CD4-positive, alpha-beta T cell (primary cell): ENCODE measurements at regions not wholly inside any gene's neighbourhood (a gene's known extent, or its start where the extent isn't known, plus 50 kb on each side); places are given as distances from the start of the nearest gene placed in this dataset.

ENCODE experiments used
- ATAC-seq: fragments of 200-7000 bp; cut with Tn5 transposase; one replicate; pipeline ENCODE4 v1.10.0; 2022; ENCODE audit warnings: mild to moderate bottlenecking; ENCODE audit not compliant: poor library complexity
- CTCF ChIA-PET: fragments of 350-600 bp; sonication (Branson Sonifier 250); formaldehyde crosslinking; loops from one replicate; lab custom pipeline; 2021; ENCODE audit warnings: antibody characterized with exemption, inconsistent platforms; lab: Charles Lee
- POLR2A ChIA-PET: fragments of 350-600 bp; sonication (Branson Sonifier 250); formaldehyde crosslinking; loops from one replicate; lab custom pipeline; 2021; ENCODE audit warnings: antibody characterized with exemption, inconsistent platforms; lab: Charles Lee
- DNase-seq, 14 experiments: peaks; one replicate each; pipeline ENCODE4 v3.0.0-alpha.2; 2013 to 2020; ENCODE audit warnings: mixed read lengths in 2 of 14
- H3K27ac ChIP-seq, 2 donors: one replicate each; pipeline versions ENCODE4 v1.5.1 to v1.7.0; 2013; ENCODE audit warnings: low read length in 2 of 2, low read depth in 1 of 2, mild to moderate bottlenecking in 1 of 2
- H3K27me3 ChIP-seq, 2 experiments: 1 replicate in 1 of 2; 2 replicates in 1 of 2; pipeline versions ENCODE4 v1.6.1 to v1.7.0; 2013; ENCODE audit warnings: low read length in 2 of 2, control low read depth in 1 of 2, mild to moderate bottlenecking in 1 of 2, moderate library complexity in 1 of 2; ENCODE audit not compliant: insufficient read depth in 2 of 2, control insufficient read depth in 1 of 2
- H3K36me3 ChIP-seq: one replicate; pipeline ENCODE4 v1.6.1; 2013; ENCODE audit warnings: low read length, control low read depth; ENCODE audit not compliant: insufficient read depth
- H3K4me1 ChIP-seq: one replicate; pipeline ENCODE4 v1.6.1; 2013; ENCODE audit warnings: low read length, control low read depth; ENCODE audit not compliant: insufficient read depth
- H3K4me3 ChIP-seq: one replicate; pipeline ENCODE4 v1.5.1; 2013; ENCODE audit warnings: mild to moderate bottlenecking, low read length, moderate library complexity
- H3K9me3 ChIP-seq, 2 experiments: 1 replicate in 1 of 2; 2 replicates in 1 of 2; pipeline versions ENCODE4 v1.6.1 to v1.7.0; 2013; ENCODE audit warnings: low read length in 2 of 2, mild to moderate bottlenecking in 2 of 2, control low read depth in 1 of 2, moderate library complexity in 1 of 2; ENCODE audit not compliant: control insufficient read depth in 1 of 2, insufficient read depth in 1 of 2
- H3K27ac Mint-ChIP-seq: one replicate; pipeline ENCODE4 v1.8.0; 2020; ENCODE audit warnings: mixed read lengths
- H3K27me3 Mint-ChIP-seq: one replicate; pipeline ENCODE4 v1.8.0; 2021; ENCODE audit warnings: mixed read lengths
- H3K36me3 Mint-ChIP-seq: one replicate; pipeline ENCODE4 v1.8.0; 2021; ENCODE audit warnings: low read depth, mixed read lengths
- H3K4me1 Mint-ChIP-seq: one replicate; pipeline ENCODE4 v1.8.0; 2021; ENCODE audit warnings: low read depth, mixed read lengths
- H3K4me3 Mint-ChIP-seq: one replicate; pipeline ENCODE4 v1.8.0; 2020; ENCODE audit warnings: mild to moderate bottlenecking, mixed read lengths
- H3K9me3 Mint-ChIP-seq: one replicate; pipeline ENCODE4 v1.8.0; 2020; ENCODE audit warnings: mixed read lengths
- intact Hi-C, 2 experiments: fragments of 100-400 bp; cut with DNase I in 1 of 2; cut with micrococcal nuclease in 1 of 2; formaldehyde crosslinking; loops; one replicate each; pipeline versions ENCODE4 v1.15.1 to v1.9.0; 2023 to 2025; cut with DNase I, micrococcal nuclease
- TF ChIP-seq, protein P1 (sequence below): fragments of 200-600 bp; IDR thresholded peaks from one replicate; pipeline ENCODE4 v1.8.0; 2022; ENCODE audit warnings: antibody characterized with exemption, mild to moderate bottlenecking

DNA sequence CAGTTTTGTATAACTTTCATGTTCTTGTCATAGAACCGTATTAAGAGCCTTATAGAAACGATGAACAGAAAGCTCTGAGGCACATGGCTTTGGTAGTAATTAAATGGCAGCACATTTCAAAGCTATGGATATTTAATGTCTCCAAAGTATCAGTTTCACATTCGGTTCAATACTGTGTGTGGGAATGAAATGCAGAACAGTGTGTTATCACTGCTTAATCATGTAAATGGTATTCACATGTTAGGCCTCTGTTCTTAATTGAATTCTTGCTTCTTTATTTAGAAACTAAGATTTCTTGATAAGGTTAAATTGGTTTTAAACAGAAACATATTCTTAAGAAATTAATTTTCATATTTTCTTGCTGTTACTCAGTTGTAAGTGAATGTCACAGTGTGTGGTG is 701.0 kb upstream of the PITX2 start:
- intact Hi-C loops = no loop called here
- ATAC-seq (no peak), DNase-seq (no peak)
- Mint-ChIP-seq H3K27me3 (no peaks in the 10 kb centered on the region), H3K4me1 (no peaks in the 10 kb centered on the region), H3K4me3 (no peak overlapping the region), H3K9me3 (no peaks in the 10 kb centered on the region), H3K36me3 (no peaks in the 10 kb centered on the region), H3K27ac (no peak overlapping the region)
- ChIA-PET POLR2A (no interaction called here), CTCF (no interaction called here)
- no peak overlapping the region for H3K4me3 ChIP-seq
- no peak overlapping the region for H3K27ac ChIP-seq
- H3K36me3 ChIP-seq = no peaks in the 10 kb centered on the region
- H3K27me3 ChIP-seq = no peaks in the 10 kb centered on the region
- peaks cover 0 to 3% of the 10 kb centered on the region in 2 experiments for H3K9me3 ChIP-seq
- no peaks in the 10 kb centered on the region for H3K4me1 ChIP-seq
- TF ChIP-seq, protein P1, sequence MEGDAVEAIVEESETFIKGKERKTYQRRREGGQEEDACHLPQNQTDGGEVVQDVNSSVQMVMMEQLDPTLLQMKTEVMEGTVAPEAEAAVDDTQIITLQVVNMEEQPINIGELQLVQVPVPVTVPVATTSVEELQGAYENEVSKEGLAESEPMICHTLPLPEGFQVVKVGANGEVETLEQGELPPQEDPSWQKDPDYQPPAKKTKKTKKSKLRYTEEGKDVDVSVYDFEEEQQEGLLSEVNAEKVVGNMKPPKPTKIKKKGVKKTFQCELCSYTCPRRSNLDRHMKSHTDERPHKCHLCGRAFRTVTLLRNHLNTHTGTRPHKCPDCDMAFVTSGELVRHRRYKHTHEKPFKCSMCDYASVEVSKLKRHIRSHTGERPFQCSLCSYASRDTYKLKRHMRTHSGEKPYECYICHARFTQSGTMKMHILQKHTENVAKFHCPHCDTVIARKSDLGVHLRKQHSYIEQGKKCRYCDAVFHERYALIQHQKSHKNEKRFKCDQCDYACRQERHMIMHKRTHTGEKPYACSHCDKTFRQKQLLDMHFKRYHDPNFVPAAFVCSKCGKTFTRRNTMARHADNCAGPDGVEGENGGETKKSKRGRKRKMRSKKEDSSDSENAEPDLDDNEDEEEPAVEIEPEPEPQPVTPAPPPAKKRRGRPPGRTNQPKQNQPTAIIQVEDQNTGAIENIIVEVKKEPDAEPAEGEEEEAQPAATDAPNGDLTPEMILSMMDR = no peak

DNA sequence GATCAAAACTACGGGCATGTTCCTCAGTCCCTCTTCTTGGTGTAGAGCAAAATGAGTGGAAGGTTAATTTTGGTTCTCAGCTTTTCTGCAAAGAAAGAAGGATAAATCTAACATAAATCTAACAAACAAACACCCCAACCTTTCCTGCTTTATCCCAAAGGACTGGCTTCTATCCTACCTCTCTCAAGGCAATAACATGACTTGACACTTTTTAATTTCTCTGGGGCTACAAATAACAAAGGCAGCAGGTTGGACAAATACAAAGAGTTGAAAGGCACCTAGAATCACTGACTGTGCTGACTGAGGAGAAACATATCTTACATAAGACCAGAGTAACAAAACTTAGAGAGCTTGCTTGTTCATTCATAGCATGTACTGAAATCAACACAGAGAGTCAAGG is 703.6 kb upstream of the PITX2 start:
- CTCF ChIA-PET = no interaction called here
- Mint-ChIP-seq H3K27me3 (no peaks in the 10 kb centered on the region), H3K27ac (no peak overlapping the region), H3K4me1 (no peaks in the 10 kb centered on the region), H3K9me3 (no peaks in the 10 kb centered on the region), H3K36me3 (no peaks in the 10 kb centered on the region), H3K4me3 (no peak overlapping the region)
- ATAC-seq = no peak
- no peaks in the 10 kb centered on the region for H3K27me3 ChIP-seq
- peaks cover 0 to 3% of the 10 kb centered on the region in 2 experiments for H3K9me3 ChIP-seq
- POLR2A ChIA-PET = no interaction called here
- no peak for DNase-seq
- no peaks in the 10 kb centered on the region for H3K36me3 ChIP-seq
- TF ChIP-seq, protein P1 = no peak
- H3K4me3 ChIP-seq = no peak overlapping the region
- H3K27ac ChIP-seq = no peak overlapping the region
- intact Hi-C loops = no loop called here
- H3K4me1 ChIP-seq = no peaks in the 10 kb centered on the region

DNA sequence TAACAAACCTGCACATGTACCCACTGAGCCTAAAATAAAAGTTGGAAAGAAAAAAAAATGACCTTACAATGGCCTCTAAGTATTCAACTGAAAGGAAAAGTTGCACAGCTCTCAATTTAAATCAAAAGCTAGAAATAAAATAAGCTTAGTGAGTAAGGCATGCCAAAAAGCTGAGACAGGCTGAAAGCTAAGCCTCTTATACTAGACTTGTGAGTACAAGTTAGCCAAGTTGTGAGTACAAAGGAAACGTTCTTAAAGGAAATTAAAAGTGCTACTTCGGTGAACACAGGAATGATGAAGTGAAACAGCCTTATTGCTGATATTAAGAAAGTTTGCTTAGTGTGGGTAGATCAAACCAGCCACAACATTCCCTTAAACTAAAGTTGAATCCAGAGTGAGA is 707.9 kb upstream of the PITX2 start:
- H3K36me3 Mint-ChIP-seq = no peaks in the 10 kb centered on the region
- no peak overlapping the region for H3K27ac ChIP-seq
- no peaks in the 10 kb centered on the region for H3K9me3 ChIP-seq
- H3K27me3 ChIP-seq = no peaks in the 10 kb centered on the region
- H3K36me3 ChIP-seq = no peaks in the 10 kb centered on the region
- H3K4me3 Mint-ChIP-seq = no peak overlapping the region
- H3K4me3 ChIP-seq = no peak overlapping the region
- no peak overlapping the region for H3K27ac Mint-ChIP-seq
- POLR2A ChIA-PET = no interaction called here
- no peak for DNase-seq
- H3K27me3 Mint-ChIP-seq = no peaks in the 10 kb centered on the region
- no peak for ATAC-seq
- no peaks in the 10 kb centered on the region for H3K4me1 ChIP-seq
- H3K9me3 Mint-ChIP-seq = no peaks in the 10 kb centered on the region
- H3K4me1 Mint-ChIP-seq = no peaks in the 10 kb centered on the region
- intact Hi-C loops = no loop called here
- TF ChIP-seq, protein P1 = no peak
- CTCF ChIA-PET = no interaction called here
